OCI-LY7 (cell line): ENCODE measurements at regions not wholly inside any gene's neighbourhood (a gene's known extent, or its start where the extent isn't known, plus 50 kb on each side); places are given as distances from the start of the nearest gene placed in this dataset.

ENCODE experiments used
- CTCF ChIP-seq: fragments of 200-600 bp; sonication (generic); conservative IDR thresholded peaks from 2 replicates; pipeline ENCODE4 v1.5.1; 2014; ENCODE audit warnings: mild to moderate bottlenecking, antibody characterized with exemption, low read length, moderate library complexity, mixed read lengths
- EZH2phosphoT487 ChIP-seq: fragments of 200-600 bp; sonication (generic); IDR thresholded peaks from 2 replicates; pipeline ENCODE4 v1.6.1; 2018; ENCODE audit warnings: low read depth, borderline replicate concordance, mild to moderate bottlenecking, mixed run types, antibody characterized with exemption, low read length, moderate library complexity, mixed read lengths

GRCh38 chr4:129410115-129410514 lies 314.2 kb downstream of the C4orf33 start:
- TF ChIP-seq CTCF, result no peak
- no peak for TF ChIP-seq EZH2phosphoT487
